Body of pancreas (tissue), 4 donors: ENCODE measurements at regions not wholly inside any gene's neighbourhood (a gene's known extent, or its start where the extent isn't known, plus 50 kb on each side); places are given as distances from the start of the nearest gene placed in this dataset.

Experiments used
- POLR2A ChIP-seq, 3 donors: fragments of 450-650 bp; IDR thresholded peaks; one replicate each; pipeline ENCODE4 v1.6.1; 2016; ENCODE audit warnings: antibody characterized with exemption in 3 of 3, mild to moderate bottlenecking in 2 of 3
- TF ChIP-seq, protein P1 (sequence below), 7 experiments: fragments of 450-650 bp in 4 of 7; fragments of 200-600 bp in 3 of 7; sonication (generic) in 3 of 7; IDR thresholded peaks; one replicate each; pipeline ENCODE4 v1.5.1; 2016 to 2019; ENCODE audit warnings: antibody characterized with exemption in 7 of 7

DNA sequence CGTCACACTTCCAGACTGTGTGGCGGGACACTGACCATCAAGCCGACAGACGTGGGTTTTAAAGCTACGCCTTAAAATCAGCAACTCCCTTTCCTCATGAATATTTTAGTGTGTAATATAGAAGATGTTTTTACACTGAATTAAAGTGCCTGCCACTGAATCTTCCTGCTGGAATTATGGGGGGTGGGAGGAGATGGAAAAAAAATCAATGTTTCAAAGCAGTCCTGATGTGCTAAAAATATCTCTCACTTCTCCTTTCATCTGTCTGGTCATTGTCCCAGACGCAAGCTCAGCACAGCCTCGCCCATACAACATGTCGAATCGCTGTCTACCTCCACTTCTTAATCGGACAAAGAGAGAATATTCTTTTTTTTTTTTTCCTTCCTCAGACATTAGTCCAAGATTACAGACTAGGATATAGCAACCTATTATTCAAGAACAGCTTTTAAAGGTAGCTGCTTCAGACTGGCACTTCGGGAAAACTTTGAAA is 165.1 kb upstream of the KLF14 start:
- TF ChIP-seq POLR2A (IDR thresholded peaks at IDR 0.05) = no peak
- TF ChIP-seq, protein P1, sequence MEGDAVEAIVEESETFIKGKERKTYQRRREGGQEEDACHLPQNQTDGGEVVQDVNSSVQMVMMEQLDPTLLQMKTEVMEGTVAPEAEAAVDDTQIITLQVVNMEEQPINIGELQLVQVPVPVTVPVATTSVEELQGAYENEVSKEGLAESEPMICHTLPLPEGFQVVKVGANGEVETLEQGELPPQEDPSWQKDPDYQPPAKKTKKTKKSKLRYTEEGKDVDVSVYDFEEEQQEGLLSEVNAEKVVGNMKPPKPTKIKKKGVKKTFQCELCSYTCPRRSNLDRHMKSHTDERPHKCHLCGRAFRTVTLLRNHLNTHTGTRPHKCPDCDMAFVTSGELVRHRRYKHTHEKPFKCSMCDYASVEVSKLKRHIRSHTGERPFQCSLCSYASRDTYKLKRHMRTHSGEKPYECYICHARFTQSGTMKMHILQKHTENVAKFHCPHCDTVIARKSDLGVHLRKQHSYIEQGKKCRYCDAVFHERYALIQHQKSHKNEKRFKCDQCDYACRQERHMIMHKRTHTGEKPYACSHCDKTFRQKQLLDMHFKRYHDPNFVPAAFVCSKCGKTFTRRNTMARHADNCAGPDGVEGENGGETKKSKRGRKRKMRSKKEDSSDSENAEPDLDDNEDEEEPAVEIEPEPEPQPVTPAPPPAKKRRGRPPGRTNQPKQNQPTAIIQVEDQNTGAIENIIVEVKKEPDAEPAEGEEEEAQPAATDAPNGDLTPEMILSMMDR (IDR thresholded peaks at IDR 0.05) = no peak
